Activated CD4-positive, CD25-positive, alpha-beta regulatory T cell treated with anti-CD3 and anti-CD28 coated beads, Interleukin-2, amount 50 U/mL, for 16 hours (primary cell): ENCODE measurements at regions not wholly inside any gene's neighbourhood (a gene's known extent, or its start where the extent isn't known, plus 50 kb on each side); places are given as distances from the start of the nearest gene placed in this dataset.
"Not testable (repeated sequence)": the region's sequence is repeated elsewhere in the genome, so short reads cannot be mapped to it uniquely, and the experiment has no call there.

Experiments
- DNase-seq: peaks from one replicate; pipeline ENCODE4 v3.0.0-alpha.2; 2020; ENCODE audit warnings: low read depth, low spot score

DNA sequence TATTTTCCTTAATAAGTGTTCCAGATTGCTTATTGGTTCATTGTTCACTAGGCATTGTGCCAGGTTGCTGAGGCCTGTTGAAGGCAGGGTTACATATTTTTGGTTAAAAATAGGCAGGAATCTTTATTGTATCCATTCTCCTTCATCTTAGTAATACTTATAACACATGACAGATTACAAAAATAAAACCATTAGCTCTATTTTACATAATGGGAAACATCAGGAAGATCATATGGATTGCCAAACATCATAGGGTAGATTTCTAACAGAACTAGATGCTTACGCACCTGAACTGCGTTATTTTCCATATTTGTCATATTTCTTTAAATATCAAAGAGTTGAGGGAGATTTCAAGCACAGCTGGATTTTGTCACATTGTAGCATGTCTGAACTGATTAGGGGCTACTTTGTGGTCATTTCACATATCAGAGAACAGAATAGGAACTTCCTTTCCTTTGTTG, 462.9 kb upstream of the SGO1 start:
- no peak for DNase-seq

DNA sequence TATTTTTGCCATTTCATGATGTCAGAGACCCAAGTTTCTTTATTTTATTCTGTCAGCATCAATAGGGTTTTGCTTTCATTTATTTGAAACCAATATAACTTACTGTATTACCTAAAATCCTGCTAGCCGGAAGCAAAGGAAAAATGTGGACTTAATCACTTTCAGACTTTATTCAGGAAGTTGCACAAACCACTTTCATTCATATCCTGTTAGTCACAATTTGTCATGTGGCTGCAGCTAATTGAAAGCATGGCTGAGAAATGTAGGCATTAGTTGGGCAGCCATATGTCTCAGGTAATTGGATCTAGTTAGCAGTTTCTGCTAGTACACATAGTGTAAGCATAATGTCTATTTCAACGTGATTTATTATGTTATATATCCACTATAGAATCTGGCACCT, 462.3 kb upstream of the SGO1 start:
- DNase-seq, result no peak

DNA sequence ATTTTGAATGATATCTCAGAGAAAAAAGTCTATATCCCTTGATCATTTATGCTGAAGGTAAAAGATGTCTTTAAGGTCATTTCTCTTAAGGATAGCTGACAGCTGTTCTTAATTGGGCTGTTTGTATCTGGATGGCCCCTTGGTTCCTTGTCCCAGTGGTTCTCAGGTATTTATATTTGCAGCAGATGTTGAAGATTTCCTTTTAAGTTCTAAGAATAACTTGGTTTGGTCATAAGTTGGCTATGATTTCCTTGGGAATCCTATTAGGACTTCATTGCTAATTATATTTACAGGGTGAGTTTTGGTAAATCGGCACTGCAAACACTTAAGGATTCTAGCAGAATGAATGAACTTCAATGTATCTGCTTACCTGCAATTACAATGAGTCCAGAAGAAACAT, 460.4 kb upstream of the SGO1 start:
- DNase-seq, result no peak

DNA sequence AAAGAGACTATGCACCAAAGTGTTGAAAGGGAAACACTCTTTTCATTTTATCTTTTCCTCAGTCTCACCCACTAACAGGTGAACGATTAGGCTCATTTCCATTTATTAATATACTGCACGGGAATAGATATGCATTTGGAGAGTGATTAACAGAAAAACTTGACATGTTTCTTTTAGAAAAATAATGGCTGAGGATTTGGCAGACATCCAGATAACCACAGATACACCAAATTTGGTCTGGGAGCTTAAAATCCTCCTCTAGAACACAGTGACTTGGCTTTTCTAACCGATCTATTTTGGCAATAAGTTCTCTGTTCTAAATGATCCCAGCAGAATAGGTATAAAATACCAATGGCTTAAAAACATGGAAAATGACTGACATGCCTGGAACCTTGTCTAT, 459.3 kb upstream of the SGO1 start:
- no peak for DNase-seq

DNA sequence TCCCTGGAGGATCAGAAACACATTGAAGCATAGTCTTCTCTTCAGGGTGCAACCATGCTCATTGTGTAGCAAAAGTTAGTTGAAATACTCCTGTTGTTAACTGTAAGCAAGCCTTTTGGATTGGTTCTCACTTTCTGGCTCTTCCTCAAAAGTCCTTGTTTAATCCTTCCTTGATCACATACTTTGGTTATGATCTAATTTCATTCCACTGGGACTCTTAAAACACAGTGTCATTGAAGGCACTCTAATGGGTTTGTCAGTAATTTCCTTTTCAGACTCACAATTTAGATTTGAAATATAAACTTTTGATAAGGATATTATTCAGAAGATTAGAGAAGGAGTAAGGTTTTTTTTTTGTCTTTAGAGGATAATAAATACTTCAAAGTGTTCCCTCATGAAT, 451.7 kb upstream of the SGO1 start:
- DNase-seq, result no peak

DNA sequence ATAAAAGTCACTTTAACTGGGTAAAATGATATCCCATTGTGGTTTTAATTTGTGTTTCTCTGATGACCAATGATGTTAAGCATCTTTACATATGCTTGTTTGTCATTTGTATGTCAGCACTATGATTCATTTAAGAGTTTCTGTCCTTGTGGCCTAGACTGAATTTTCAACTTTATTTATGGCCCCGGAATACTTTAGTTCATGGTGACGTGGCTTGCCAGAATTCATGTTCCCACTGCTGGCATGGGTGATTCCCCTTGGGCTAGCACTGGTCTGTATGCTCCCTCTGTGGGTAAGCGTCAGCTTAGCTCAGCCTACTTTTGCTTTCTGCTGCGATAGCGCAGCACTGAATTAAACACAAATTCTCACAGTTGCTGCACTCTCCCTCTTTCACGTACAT, 436.3 kb upstream of the SGO1 start:
- no peak for DNase-seq

DNA sequence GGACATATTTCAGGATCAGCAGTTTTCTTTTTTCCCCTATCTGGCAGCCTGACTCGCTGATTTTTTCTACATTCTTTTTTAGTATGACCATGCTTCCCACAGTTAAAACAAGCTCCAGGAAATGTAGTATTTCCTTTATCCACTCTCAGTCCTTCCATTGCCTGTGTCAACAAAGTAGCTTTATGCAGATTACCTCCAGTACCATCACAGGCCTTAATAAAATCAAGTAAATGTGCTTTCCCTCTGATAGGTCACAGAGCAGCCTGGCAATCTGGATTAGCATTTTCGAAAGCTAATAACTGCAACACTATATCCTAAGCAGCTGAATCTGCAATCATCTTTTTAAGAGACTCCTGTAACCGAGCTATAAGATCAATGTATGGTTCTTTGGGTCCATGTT, 432.6 kb upstream of the SGO1 start:
- not testable (repeated sequence) for DNase-seq

DNA sequence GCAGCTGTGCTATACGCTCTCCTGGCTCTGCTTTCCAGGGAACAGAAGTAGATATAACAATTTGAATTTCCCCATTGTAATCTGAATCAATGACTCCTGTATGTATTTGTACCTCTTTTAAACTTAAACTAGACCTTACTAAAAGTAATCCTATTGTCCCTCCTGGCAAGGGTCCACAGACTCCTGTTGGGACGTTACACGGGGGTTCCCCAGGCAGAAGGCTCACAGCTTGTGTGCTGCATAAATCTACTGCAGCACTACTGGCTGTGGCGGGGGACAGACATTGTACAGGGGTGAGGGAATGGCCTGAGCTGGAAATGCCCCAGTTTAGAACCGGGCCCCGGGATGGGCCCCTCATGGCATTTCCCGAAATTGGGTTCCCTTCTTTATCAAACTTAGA, 432.2 kb upstream of the SGO1 start:
- DNase-seq, result not testable (repeated sequence)

DNA sequence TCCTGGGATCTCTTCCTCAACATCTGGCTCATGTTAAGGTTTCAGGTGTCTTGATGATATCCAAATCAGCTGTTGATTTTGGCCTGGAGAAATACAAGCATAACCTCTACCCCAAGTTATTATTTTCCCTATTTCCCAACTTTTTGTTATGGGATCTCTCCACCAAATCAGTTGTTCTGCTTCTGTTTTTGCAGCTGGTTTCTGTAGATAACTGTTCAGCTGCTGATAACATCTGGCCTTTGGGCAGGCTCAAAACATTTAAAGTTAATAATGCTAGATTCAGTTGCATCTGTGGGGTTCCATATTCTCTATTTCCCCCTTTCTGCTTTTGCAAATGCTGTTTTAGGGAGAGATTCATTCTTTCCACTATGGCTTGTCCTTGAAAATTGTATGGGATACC, 430.0 kb upstream of the SGO1 start:
- DNase-seq, result not testable (repeated sequence)

DNA sequence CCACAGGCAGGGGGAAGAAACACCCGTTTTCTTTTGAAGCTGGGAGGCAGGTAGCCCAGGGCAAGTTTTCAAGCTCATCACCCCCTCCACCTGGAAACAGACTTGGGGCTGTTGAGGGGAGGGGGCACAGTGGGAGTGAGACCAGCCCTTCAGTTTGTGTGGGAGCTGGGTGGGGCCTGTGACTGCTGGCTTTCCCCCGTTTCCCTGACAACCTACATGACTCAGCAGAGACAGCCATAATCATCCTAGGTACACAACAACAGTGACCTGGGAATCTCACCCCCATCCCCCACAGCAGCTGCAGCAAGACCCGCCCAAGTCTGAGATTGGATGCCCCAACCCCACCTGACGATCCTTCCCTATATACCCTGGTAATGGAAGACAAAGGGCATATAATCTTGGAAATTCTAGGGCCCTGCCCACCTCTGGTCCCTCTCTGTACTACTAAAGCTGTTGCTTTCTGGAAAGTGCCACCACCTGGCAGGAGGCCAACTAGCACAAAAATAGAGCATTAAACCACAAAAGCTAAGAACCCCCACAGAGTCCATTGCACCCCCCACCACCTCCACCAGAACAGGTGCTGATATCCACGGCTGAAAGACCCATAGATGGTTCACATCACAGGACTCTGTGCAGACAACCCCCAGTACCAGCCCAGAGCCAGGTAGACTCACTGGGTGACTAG, 422.2 kb upstream of the SGO1 start:
- DNase-seq, result no peak

DNA sequence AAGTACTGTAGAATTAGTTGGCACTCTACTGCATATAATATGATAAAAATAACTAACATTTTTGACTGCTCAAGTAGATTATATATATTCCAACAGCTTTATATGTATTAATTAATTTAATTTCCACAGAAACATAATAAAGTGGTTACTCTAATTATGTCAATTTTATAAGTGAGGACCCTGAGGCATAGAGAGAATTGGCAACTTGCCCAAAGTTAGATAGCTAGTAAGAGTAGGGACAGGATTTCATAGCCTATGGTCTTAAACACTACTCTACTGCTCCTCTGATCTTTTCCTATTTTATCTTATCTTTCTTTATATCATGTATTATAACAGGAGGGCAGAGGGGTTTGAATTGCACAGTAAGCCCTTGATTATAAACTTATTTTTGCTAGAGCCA, 418.7 kb upstream of the SGO1 start:
- DNase-seq, result no peak

DNA sequence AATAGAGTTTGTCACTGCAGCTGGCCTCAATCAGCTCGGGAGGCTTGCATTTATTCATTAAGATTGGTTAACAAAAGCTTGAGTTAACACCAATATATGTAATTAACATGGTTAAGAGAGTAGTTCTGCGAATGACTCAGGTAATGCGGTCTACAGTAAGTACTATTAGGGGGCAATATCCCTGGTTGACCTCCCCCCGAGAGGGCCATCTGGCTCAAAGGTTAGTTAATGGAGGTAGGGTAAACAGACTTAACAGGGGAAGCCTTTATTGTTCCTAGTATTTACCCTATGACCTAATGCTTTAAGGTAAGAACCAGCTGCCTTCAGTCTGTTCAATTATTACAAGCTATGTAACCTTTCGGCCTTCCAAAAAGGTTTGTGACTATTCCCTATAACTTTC, 403.3 kb upstream of the SGO1 start:
- DNase-seq, result no peak

DNA sequence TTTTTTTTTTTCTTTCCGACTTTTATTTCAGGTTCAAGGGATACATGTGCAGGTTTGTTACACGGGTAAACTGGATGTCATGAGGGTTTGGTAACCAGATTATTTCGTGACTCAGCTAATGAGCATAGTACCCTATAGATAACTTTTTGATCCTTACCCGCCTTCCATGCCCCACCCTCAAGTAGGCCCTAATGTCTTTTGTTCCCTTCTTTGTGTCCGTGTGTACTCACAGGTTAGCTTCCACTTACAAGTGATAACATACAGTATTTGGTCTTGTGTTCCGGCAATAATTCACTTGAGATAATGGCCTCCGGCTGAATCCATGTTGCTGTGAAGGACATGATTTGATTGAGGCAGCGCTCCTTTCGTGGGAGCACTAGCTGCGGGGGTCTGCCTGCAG, 402.8 kb upstream of the SGO1 start:
- no peak for DNase-seq

DNA sequence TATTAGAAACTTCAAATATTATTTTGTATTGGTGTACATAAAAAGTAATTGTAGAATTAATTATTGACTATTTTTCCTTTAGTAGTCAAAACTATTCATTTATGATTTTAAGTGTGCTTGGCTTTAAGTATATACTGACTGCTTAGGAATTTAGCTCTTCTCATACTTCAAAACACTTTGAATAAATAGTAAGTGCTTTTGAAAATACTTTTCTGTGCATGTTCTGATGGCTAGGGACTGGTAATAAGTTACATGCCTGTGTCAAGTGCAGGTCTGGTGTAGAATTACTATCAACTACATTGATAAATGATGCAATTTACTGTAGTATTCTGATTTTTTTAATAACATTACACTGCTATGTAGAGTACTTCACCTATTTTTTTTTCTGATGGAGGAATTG, 397.6 kb upstream of the SGO1 start:
- no peak for DNase-seq

DNA sequence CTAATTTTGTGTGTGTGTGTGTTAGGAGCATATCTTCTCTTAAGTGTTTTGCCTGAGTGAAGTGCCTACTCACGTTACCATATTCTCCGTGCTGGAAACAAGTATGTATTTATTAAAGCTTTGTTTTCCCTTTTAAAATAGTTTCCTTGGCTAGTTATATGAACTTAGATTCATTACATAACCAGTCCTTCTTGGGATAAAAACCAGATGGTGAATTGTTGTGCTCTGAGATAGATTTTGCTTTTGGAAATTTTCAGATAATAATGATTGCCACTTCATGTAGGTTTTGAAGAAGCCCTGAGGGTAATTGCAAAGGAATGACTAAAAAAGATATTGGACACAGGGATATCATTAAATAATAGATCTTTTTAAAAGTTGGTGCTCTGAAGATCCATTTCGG, 390.2 kb upstream of the SGO1 start:
- no peak for DNase-seq

DNA sequence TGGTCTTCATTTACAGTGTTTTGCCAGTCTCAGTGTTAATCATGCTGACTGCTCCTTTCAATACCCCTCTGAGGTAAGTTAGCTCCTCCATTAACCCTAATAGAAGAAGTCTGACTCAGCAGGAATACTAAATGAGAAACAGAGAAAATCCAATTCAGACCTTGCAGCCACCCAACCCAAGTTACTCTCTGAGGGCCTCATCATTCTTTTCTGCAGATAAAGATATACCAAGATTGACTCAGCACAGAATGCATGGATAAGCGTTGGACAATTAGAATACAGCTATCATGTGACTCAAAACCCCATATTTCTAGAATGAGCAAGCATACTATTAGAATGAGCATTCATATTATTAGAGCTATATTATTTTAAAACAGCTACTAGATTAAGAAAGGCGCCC, 389.1 kb upstream of the SGO1 start:
- DNase-seq, result no peak

DNA sequence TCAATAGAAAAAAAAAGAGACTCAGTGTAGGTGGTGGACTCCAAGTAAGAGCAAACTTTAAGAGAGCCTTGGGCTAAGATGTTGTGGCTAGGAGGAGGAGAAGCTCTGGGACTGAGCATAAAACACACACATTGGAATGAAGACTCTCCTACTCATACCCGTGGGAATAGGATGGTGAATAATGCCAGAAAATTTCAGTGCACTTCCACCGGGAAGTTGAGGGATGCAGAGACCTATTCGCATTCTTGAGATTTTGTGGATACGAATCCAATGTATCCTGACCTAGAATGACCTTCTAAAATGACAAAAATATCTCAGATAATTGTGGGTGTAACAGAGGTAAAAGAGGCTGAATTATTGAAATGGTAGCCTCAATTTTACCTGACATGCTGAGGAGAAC, 388.7 kb upstream of the SGO1 start:
- DNase-seq, result no peak

DNA sequence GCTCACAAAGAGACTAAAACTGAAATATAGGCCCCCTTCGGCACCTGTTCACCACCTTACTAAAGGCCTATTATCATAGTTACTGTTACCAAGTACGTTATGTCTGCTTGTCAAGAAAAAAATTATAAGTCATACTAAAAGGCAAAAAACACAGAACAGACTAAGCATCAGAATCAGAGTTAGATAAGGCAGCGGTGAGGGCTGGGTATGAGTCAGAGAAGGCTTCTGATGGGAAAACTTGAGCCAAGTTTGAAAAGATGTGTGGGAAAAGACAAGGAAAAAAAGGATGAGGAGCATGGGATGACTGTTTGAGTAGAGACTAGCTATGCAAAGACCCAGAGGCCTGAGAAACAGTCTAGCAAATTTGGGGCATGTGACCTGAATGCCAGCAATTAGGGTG, 387.2 kb upstream of the SGO1 start:
- DNase-seq, result no peak

DNA sequence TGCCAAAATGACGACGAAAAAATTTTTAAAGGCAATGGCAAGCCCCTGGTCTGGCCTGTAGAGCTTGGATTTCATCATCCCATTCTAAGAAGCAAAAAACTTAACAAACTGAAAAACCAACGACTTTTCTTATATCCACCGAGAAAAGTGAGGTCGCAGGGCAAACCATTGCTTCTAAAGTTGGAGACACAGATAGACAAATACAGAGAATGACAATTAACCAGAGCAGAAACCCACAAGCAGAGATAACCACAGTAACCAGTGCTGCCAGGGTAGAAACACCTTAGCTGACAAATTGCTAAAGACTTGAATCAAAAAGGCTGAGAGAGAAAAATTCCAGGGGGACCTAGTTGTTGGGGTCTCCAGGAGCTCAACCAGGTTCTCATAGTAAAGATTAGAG, 386.5 kb upstream of the SGO1 start:
- DNase-seq, result no peak

DNA sequence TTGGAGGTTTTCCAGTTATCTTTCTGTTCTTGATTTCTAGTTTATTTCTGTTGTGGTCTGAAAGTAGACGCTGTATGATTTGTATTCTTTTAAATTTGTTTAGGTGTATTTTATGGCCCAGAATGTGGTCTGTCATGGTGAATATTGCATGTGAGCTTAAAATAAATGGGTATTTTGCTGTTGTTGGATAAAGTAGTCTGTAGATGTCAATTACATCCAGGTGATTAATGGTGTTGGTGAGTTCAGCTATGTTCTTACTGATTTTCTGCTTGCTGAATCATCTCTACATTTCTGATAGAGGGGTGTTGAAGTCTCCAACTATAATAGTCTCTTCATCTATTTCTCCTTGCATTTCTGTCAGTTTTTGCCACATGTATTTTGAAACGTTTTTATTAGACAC, 383.3 kb upstream of the SGO1 start:
- no peak for DNase-seq

DNA sequence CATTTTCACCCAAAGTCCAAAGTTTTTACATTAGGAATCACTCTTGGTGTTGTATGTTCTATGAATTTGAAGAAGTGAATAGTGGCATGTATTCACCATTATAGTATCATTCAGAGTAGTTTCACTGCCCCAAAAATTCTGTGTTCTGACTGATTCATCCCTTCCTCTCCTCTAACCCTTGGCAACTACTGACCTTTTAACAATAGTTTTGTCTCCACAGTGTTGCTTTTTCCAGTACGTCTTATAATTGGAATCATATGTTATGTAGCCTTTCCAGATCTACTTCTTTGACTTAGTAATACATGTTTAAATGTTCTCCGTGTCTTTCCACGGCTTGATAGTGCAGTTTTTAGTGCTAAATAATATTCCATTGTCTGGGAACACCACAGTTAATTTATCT, 379.0 kb upstream of the SGO1 start:
- no peak for DNase-seq

DNA sequence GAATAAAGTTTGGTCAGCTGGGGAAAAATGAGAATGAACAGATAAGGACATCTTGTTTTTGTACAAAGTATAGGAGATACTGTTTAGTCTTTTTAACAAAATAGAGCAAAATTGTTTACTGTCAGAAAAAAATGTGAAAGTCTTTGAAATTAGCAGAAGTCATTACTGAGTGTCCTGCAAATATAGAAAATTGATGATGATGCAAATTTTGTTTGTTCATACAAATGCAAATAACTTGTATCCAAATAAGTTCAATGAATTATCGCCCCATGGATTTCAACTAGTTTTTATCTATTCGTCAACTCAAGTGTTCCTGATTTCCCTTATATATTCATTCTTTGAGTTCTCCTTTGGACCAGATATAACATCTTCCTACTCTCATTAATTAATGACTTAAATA, 378.0 kb upstream of the SGO1 start:
- DNase-seq, result no peak

DNA sequence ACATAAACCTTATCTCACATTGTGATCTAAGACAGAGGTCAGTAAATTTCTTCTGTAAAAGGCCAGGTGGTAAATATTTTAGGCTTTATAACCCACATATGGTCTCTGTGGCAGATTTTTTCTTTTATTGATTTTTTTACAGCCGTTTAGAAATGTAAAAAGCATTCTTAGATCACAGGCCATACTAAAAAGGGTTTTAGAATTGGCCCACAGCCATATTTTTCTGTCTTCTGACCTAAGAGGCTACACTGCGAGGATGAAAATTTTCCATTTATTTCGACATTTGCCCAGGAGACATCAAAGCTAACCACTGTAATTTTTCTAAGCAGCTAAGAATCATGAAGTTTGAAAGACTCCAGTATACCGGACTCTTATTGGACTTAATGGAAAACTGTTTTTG, 377.2 kb upstream of the SGO1 start:
- no peak for DNase-seq

DNA sequence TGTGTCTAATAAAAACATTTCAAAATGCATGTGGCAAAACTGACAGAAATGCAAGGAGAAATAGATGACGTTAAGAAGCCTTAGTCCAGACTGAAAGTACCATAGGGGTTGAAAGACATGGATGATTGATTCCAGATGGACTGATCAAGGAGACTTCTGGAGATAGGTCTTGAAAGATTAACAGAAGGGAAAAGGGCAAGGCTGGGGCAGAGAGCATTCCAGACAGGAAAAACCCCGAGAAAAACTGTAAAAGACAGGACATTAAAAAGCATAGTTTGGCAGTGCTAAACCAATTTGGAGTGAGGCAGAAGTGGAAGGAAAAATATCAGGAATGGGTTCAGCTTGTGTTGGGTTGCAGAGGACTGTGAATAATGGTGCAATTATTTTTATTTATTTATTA, 375.2 kb upstream of the SGO1 start:
- DNase-seq, result no peak
